K562 (cell line): ENCODE measurements at regions not wholly inside any gene's neighbourhood (a gene's known extent, or its start where the extent isn't known, plus 50 kb on each side); places are given as distances from the start of the nearest gene placed in this dataset.

ENCODE experiments used
- ATAC-seq: fragments of 200-7000 bp; cut with Tn5 transposase; 3 replicates; pipeline ENCODE4 v1.9.1; 2020; ENCODE audit warnings: moderate library complexity
- BruUV-seq: library from RNA; stranded (reverse); fragments of 400-500 nt; replicated peaks from 2 replicates; lab custom pipeline; 2021; lab: Mats Ljungman, UMichigan
- CTCF ChIA-PET: fragments of 300-600 bp; formaldehyde crosslinking; extraction: SDS; loops from one replicate; lab custom pipeline; 2021; ENCODE audit warnings: low intra/inter-chr PET ratio; lab: Yijun Ruan, JAX
- POLR2A ChIA-PET: fragments of 300-600, 350-650 bp; sonication (Branson Sonifier 250); formaldehyde crosslinking; extraction: SDS; loops from one replicate; lab custom pipeline; 2021; ENCODE audit warnings: antibody characterized with exemption, inconsistent platforms; lab: Yijun Ruan, JAX
- DNase-seq, 4 experiments: peaks; one replicate each; pipeline versions ENCODE4 v3.0.0 to v3.0.0-alpha.2; 2011 to 2018; ENCODE audit warnings: low spot score in 3 of 4, mixed read lengths in 3 of 4; ENCODE audit errors: extremely low read depth in 1 of 4
- FAIRE-seq: peaks from 2 replicates; lab custom pipeline; 2011; peaks lifted over from hg19 to GRCh38; lab: Jason Lieb, UNC
- H2AFZ ChIP-seq: 2 replicates; pipeline ENCODE4 v1.6.0; 2011; ENCODE audit warnings: low read depth, low read length, control low read depth, inconsistent platforms
- H3K27ac ChIP-seq: fragments of 200-600 bp; 3 replicates; pipeline ENCODE4 v1.8.0; 2011; ENCODE audit warnings: low read depth, mild to moderate bottlenecking, control low read depth, inconsistent platforms, low read length, moderate library complexity, mixed read lengths; ENCODE audit errors: extremely low read depth
- H3K27me3 ChIP-seq, 2 experiments: fragments of 300-600 bp in 1 of 2; 2 replicates in 1 of 2; 3 replicates in 1 of 2; pipeline versions ENCODE4 v1.6.0 to v1.8.0; 2011; ENCODE audit warnings: inconsistent platforms in 2 of 2, low read length in 2 of 2, mild to moderate bottlenecking in 1 of 2, mixed read lengths in 1 of 2, moderate library complexity in 1 of 2; ENCODE audit not compliant: control insufficient read depth in 2 of 2, insufficient read depth in 2 of 2
- H3K36me3 ChIP-seq: fragments of 300-600 bp; 3 replicates; pipeline ENCODE4 v1.8.0; 2011; ENCODE audit warnings: mild to moderate bottlenecking, low read length, inconsistent platforms; ENCODE audit not compliant: control insufficient read depth, insufficient read depth
- H3K4me1 ChIP-seq, 2 experiments: fragments of 200-600 bp in 1 of 2; replicated peaks in 1 of 2; 2 replicates in 1 of 2; 3 replicates in 1 of 2; pipeline versions ENCODE4 v1.5.1 to v1.8.0; 2011; ENCODE audit warnings: inconsistent platforms in 2 of 2, low read length in 2 of 2, mild to moderate bottlenecking in 1 of 2, mixed read lengths in 1 of 2, moderate library complexity in 1 of 2; ENCODE audit not compliant: control insufficient read depth in 2 of 2, insufficient read depth in 2 of 2
- H3K4me2 ChIP-seq: 2 replicates; pipeline ENCODE4 v1.6.1; 2011; ENCODE audit warnings: low read length, control low read depth, inconsistent platforms, mixed read lengths; ENCODE audit not compliant: insufficient read depth
- H3K4me3 ChIP-seq: fragments of 200-600 bp; sonication (generic), shearing (Covaris generic); 2 replicates; pipeline ENCODE4 v1.5.1; 2016; ENCODE audit warnings: control low read depth, inconsistent platforms
- H3K79me2 ChIP-seq: fragments of 200-600 bp; 3 replicates; pipeline ENCODE4 v1.8.0; 2011; ENCODE audit warnings: low read length, inconsistent platforms; ENCODE audit not compliant: control insufficient read depth, insufficient read depth
- H3K9ac ChIP-seq, 2 experiments: 2 replicates each; pipeline versions ENCODE4 v1.6.0 to v1.6.1; 2011; ENCODE audit warnings: low read depth in 2 of 2, low read length in 2 of 2, control low read depth in 1 of 2, inconsistent platforms in 1 of 2, mild to moderate bottlenecking in 1 of 2, mixed read lengths in 1 of 2; ENCODE audit not compliant: insufficient read depth in 1 of 2
- H3K9me1 ChIP-seq: one replicate; pipeline ENCODE4 v1.6.0; 2011; ENCODE audit warnings: inconsistent platforms, mild to moderate bottlenecking, low read length, moderate library complexity; ENCODE audit not compliant: control insufficient read depth, insufficient read depth
- H3K9me3 ChIP-seq: replicated peaks from 2 replicates; pipeline ENCODE4 v1.5.1; 2011; ENCODE audit warnings: low read depth, low read length, inconsistent platforms; ENCODE audit not compliant: control insufficient read depth, insufficient read depth
- H4K20me1 ChIP-seq: replicated peaks from 2 replicates; pipeline ENCODE4 v1.6.1; 2011; ENCODE audit warnings: low read length, inconsistent platforms, mixed read lengths; ENCODE audit not compliant: control insufficient read depth, insufficient read depth
- CBX3 ChIP-seq, 2 experiments: IDR thresholded peaks; 1 replicate in 1 of 2; 2 replicates in 1 of 2; pipeline ENCODE4 v1.6.1; 2012; ENCODE audit warnings: inconsistent platforms in 2 of 2, low read length in 2 of 2, borderline replicate concordance in 1 of 2, control low read depth in 1 of 2
- FOXM1 ChIP-seq, 2 experiments: fragments of 450-650 bp in 1 of 2; sonication (generic) in 1 of 2; formaldehyde crosslinking in 1 of 2; IDR thresholded peaks; 2 replicates each; pipeline versions ENCODE4 v1.6.1 to v1.9.0; 2017 to 2022; ENCODE audit warnings: low read depth in 2 of 2, mild to moderate bottlenecking in 2 of 2, missing genetic modification reagents in 1 of 2, moderate library complexity in 1 of 2
- SRSF1 ChIP-seq: fragments of 200-400 bp; formaldehyde crosslinking; IDR thresholded peaks from 2 replicates; pipeline ENCODE4 v1.6.1; 2017; ENCODE audit warnings: mild to moderate bottlenecking, low read depth, low read length, moderate library complexity
- WGBS: fragments of 100-300 bp; shearing (Covaris generic); methylation state at CpG from one replicate; pipeline ENCODE4 v1.1.6; 2016; ENCODE audit warnings: low coverage, mixed read lengths; ENCODE audit not compliant: insufficient coverage; ENCODE audit errors: missing lambda C conversion rate; 5-methylcytosine and 5-hydroxymethylcytosine counted together
- in situ Hi-C: fragments of 300-500 bp; cut with MboI; formaldehyde crosslinking; loops from 4 replicates; pipeline ENCODE4 v1.15.0; 2018; ENCODE audit warnings: inconsistent platforms, mixed read lengths
- intact Hi-C: fragments of 100-400 bp; cut with micrococcal nuclease; formaldehyde crosslinking; loops from 2 replicates; pipeline ENCODE4 v1.14.2; 2022
- TF ChIP-seq, protein P1 (sequence below): sonication (generic); formaldehyde crosslinking; IDR thresholded peaks from 2 replicates; pipeline ENCODE4 v1.8.0; 2022; ENCODE audit warnings: missing genetic modification reagents, mild to moderate bottlenecking, borderline replicate concordance
- TF ChIP-seq, protein P2 (sequence below): sonication (generic); formaldehyde crosslinking; IDR thresholded peaks from 2 replicates; pipeline ENCODE4 v1.8.0; 2022; ENCODE audit warnings: missing genetic modification reagents, mild to moderate bottlenecking, moderate library complexity, borderline replicate concordance
- TF ChIP-seq, protein P3 (sequence below): fragments of 200-800 bp; sonication (Bioruptor generic); IDR thresholded peaks from 2 replicates; pipeline ENCODE4 v1.6.1; 2017; ENCODE audit warnings: missing genetic modification characterization, missing compliant biosample characterization

DNA sequence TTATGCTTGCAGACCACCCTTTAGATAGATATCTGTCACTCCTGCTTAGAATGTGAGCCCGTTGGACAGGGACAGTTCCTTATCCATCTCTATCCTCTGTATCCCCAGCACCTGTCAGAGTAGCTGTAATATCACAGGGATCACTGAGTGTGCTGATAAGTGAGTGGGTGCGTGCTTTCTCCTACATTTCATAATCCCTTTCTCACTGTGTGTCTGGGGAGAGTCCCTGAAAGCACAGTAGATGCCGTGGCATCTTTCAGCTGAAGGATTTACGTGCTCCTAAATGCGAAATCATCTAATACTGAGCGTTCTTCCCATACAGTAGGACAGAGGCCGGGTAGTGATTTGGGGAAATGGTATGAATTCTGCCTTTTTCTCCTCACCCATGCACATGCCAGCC, 198.9 kb upstream of the SASH1 start:
- TF ChIP-seq CBX3 (IDR thresholded peaks at IDR 0.05; ENCODE audit: borderline replicate concordance in 1 of 2, low read length in 2 of 2) (no peak), SRSF1 (no peak), FOXM1 (IDR thresholded peaks at IDR 0.05; ENCODE audit: low read depth) (no peak), FOXM1 (CRISPR knock-in tag; IDR thresholded peaks at IDR 0.05; ENCODE audit: low read depth) (no peak)
- TF ChIP-seq, protein P1, sequence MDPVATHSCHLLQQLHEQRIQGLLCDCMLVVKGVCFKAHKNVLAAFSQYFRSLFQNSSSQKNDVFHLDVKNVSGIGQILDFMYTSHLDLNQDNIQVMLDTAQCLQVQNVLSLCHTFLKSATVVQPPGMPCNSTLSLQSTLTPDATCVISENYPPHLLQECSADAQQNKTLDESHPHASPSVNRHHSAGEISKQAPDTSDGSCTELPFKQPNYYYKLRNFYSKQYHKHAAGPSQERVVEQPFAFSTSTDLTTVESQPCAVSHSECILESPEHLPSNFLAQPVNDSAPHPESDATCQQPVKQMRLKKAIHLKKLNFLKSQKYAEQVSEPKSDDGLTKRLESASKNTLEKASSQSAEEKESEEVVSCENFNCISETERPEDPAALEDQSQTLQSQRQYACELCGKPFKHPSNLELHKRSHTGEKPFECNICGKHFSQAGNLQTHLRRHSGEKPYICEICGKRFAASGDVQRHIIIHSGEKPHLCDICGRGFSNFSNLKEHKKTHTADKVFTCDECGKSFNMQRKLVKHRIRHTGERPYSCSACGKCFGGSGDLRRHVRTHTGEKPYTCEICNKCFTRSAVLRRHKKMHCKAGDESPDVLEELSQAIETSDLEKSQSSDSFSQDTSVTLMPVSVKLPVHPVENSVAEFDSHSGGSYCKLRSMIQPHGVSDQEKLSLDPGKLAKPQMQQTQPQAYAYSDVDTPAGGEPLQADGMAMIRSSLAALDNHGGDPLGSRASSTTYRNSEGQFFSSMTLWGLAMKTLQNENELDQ (CRISPR knock-in tag), result no peak
- TF ChIP-seq, protein P2, sequence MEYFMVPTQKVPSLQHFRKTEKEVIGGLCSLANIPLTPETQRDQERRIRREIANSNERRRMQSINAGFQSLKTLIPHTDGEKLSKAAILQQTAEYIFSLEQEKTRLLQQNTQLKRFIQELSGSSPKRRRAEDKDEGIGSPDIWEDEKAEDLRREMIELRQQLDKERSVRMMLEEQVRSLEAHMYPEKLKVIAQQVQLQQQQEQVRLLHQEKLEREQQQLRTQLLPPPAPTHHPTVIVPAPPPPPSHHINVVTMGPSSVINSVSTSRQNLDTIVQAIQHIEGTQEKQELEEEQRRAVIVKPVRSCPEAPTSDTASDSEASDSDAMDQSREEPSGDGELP, result no peak
- TF ChIP-seq, protein P3, sequence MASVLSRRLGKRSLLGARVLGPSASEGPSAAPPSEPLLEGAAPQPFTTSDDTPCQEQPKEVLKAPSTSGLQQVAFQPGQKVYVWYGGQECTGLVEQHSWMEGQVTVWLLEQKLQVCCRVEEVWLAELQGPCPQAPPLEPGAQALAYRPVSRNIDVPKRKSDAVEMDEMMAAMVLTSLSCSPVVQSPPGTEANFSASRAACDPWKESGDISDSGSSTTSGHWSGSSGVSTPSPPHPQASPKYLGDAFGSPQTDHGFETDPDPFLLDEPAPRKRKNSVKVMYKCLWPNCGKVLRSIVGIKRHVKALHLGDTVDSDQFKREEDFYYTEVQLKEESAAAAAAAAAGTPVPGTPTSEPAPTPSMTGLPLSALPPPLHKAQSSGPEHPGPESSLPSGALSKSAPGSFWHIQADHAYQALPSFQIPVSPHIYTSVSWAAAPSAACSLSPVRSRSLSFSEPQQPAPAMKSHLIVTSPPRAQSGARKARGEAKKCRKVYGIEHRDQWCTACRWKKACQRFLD (CRISPR knock-in tag), result no peak
- H3K9me3 ChIP-seq, result no peaks in the 10 kb centered on the region
- under 1% methylated on average over 7 of the region's 7 CpGs for WGBS

More for the DNA sequence above, 198.9 kb upstream of the SASH1 start:
- H3K79me2 ChIP-seq, result no peaks in the 10 kb centered on the region
- no peaks in the 10 kb centered on the region for H4K20me1 ChIP-seq
- no peak overlapping the region for H3K27ac ChIP-seq
- POLR2A ChIA-PET, result no interaction called here
- H3K36me3 ChIP-seq, result no peaks in the 10 kb centered on the region
- ATAC-seq, result no peak
- no peak overlapping the region for H3K4me3 ChIP-seq
- H3K27me3 ChIP-seq, result 0 out of 5 replicates have a peak, but pooled peaks cover 0 to 3% of the 10 kb centered on the region in 2 experiments
- no peak for DNase-seq
- CTCF ChIA-PET, result interaction anchor here (2.5 kb wide), 1 partner anchor 321 kb away, joined by 8 read pairs; no protein-coding TSS in a partner anchor
- H2AFZ ChIP-seq, result no peak overlapping the region
- in situ Hi-C loops (no loop called here), intact Hi-C loops (loop anchor here (10.0 kb wide), 1 partner anchor 321 kb away; no protein-coding TSS in a partner anchor)
- no peak overlapping the region for H3K9ac ChIP-seq
- no peaks in the 10 kb centered on the region for H3K4me1 ChIP-seq
- H3K4me2 ChIP-seq, result no peak overlapping the region
- FAIRE-seq, result no peak
- no TSS peak for BruUV-seq
- H3K9me1 ChIP-seq, result no peaks in the 10 kb centered on the region
